GM10266 (cell line): ENCODE measurements at regions not wholly inside any gene's neighbourhood (a gene's known extent, or its start where the extent isn't known, plus 50 kb on each side); places are given as distances from the start of the nearest gene placed in this dataset.
"Not testable (repeated sequence)": the region's sequence is repeated elsewhere in the genome, so short reads cannot be mapped to it uniquely, and the experiment has no call there.

Source experiments
- DNase-seq: peaks from one replicate; pipeline ENCODE4 v3.0.0; 2012; ENCODE audit errors: extremely low spot score
- TF ChIP-seq, protein P1 (sequence below): IDR thresholded peaks from 2 replicates; pipeline ENCODE4 v1.5.1; 2012; ENCODE audit warnings: mild to moderate bottlenecking, low read depth; ENCODE audit not compliant: control insufficient read depth, insufficient read depth; ENCODE audit errors: missing control alignments

DNA sequence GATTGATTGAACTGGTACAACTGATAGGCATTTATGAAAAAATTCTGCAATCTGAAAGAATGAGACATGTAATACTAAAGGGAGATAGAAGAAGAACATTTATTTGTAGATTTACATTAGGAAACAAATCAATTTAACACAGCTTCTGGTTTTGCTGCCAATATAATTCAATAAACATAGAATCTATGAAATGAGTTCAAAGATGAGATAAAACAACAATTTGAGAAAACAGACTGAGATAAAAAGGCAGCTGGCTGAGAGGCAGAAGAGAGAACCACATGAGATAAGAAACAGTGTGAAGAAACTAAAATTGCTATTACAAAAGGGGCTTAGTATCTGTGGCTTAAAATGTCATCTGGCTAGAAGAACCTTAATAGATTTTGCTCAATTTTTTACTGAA, 176.6 kb downstream of the PYDC2 start:
- DNase-seq = no peak
- TF ChIP-seq, protein P1, sequence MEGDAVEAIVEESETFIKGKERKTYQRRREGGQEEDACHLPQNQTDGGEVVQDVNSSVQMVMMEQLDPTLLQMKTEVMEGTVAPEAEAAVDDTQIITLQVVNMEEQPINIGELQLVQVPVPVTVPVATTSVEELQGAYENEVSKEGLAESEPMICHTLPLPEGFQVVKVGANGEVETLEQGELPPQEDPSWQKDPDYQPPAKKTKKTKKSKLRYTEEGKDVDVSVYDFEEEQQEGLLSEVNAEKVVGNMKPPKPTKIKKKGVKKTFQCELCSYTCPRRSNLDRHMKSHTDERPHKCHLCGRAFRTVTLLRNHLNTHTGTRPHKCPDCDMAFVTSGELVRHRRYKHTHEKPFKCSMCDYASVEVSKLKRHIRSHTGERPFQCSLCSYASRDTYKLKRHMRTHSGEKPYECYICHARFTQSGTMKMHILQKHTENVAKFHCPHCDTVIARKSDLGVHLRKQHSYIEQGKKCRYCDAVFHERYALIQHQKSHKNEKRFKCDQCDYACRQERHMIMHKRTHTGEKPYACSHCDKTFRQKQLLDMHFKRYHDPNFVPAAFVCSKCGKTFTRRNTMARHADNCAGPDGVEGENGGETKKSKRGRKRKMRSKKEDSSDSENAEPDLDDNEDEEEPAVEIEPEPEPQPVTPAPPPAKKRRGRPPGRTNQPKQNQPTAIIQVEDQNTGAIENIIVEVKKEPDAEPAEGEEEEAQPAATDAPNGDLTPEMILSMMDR = no peak

DNA sequence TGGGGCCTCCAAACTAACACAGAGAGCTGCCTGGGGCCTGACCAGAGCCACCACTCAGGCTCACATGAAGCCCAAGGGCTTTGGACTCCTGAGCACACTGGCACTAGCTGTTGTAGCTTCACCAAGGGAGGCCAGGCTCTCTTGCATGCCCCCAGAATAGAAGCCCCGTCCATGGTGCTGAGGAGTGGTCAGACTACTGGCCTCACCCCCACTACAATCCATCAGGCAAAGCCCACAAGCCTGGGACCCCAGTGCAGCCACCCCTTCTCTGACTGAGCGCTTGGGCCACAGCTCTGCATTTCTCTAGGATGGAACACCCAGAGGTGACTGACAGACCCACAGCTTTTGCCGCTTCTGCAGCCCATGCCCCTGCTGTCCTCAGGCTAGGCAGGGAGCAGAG, 180.8 kb downstream of the PYDC2 start:
- TF ChIP-seq, protein P1 = no peak
- DNase-seq = no peak

DNA sequence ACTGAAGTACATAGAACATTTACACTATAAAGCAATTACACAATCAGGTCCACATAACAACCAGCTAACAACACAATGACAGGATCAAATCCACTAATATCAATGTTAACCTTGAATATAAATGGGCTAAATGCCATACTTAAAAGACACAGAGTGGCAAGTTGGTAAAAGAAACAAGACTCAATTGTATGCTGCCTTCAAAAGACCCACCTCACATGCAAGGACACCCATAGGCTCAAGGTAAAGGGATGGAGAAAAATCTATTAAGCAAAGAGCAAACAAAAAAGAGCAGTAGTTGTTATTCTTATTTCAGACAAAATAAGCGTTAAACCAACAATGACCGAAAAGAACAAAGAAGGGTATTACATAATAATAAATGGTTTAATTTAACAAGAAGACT, 183.3 kb downstream of the PYDC2 start:
- TF ChIP-seq, protein P1 = no peak
- no peak for DNase-seq

DNA sequence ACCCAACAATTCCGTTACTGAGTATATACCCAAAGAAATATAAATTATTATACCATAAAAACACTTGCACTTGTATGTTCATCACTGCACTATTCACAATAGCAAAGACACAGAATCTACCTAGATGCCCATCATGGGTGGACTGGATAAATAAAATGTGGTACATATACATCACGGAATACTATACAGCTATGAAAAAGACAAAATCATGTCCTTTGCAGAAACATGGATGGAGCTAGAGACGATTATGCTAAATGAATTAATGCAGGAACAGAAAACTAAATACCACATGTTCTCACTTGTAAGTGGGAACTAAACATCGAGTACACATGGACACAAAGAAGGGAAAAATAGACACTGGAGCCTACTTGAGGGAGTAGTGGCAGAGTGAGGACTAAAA, 185.3 kb downstream of the PYDC2 start:
- no peak for DNase-seq
- TF ChIP-seq, protein P1 = no peak

DNA sequence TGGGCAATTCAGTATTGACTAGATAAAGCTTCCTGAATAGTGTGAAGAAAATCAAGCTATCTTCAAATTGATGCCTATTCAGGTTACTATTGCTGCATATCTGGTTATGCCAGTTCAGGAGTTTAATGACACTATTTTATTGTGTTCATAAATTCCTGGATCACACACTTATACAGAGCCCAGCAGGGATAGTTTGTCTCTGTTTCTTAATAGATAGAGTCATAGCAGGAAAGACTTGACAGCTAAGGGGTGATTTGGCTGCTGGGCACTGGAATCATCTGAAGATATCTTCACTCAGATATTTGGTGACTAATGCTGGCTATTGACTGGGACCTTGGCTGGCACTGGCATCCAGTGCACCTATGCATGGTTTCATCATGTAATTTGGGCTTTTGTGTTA, 187.8 kb downstream of the PYDC2 start:
- no peak for DNase-seq
- TF ChIP-seq, protein P1 = no peak

DNA sequence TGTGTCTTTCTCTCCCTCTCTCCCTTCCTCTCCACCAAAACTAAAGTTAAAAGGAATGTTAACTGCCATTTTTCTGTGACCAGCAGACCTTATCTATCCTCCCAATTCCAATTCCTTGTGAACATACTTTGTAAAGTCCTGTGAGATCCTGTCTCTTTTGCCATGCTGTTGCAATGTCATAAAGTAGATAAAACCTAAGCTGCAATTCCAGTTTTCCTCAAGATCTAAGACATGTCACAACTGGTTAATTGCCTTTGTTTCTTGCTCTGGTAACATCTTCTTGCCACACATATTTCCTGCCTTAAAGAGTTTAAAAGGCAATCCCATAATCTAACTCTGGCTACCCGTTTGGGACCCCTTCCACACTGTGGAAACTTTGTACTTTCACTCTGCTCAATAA, 188.7 kb downstream of the PYDC2 start:
- TF ChIP-seq, protein P1 = no peak
- DNase-seq = no peak

DNA sequence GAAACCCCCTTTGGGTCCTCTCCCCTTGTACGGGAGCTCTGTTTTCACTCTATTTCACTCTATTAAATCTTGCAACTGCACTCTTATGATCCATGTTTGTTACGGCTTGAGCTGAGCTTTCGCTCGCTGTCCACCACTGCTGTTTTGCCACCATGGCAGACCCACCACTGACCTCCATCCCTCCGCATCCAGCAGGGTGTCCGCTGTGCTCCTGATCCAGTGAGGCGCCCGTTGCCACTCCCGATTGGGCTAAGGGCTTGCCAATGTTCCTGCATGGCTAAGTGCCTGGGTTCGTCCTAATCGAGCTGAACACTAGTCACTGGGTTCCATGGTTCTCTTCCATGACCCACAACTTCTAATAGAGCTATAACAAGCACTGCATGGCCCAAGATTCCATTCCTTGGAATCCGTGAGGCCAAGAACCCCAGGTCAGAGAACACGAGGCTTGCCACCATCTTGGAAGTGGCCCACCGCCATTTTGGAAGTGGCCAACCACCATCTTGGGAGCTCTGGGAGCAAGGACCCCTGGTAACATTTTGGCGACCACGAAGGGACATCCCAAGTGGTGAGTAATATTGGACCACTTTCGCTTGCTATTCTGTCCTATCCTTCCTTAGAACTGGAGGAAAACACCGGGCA, 197.9 kb downstream of the PYDC2 start:
- DNase-seq = not testable (repeated sequence)

DNA sequence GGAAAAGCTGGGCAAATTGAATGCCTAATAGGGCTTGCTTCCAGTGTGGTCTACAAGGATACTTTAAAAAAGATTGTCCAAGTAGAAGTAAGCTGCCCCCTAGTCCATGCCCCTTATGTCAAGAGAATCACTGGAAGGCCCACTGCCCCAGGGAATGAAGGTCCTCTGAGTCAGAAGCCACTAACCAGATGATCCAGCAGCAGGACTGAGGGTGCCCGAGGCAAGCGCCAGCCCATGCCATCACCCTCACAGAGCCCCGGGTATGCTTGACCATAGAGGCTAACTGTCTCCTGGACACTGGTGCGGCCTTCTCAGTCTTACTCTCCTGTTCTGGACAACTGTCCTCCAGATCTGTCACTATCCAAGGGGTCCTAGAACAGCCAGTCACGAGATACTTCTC, 201.2 kb downstream of the PYDC2 start:
- not testable (repeated sequence) for DNase-seq
